CD14-positive monocyte (primary cell): ENCODE measurements at regions not wholly inside any gene's neighbourhood (a gene's known extent, or its start where the extent isn't known, plus 50 kb on each side); places are given as distances from the start of the nearest gene placed in this dataset.
"Not testable (repeated sequence)": the region's sequence is repeated elsewhere in the genome, so short reads cannot be mapped to it uniquely, and the experiment has no call there.

Experiments used
- DNase-seq, 3 donors: peaks; one replicate each; pipeline ENCODE4 v3.0.0-alpha.2; 2011 to 2022
- H2AFZ ChIP-seq: 2 replicates; pipeline ENCODE4 v1.6.0; 2012; ENCODE audit warnings: mild to moderate bottlenecking, low read depth, low read length, inconsistent platforms; ENCODE audit not compliant: insufficient read depth, poor library complexity, severe bottlenecking
- H3K27ac ChIP-seq, 2 donors: 1 replicate in 1 of 2; 2 replicates in 1 of 2; pipeline ENCODE4 v1.5.1; 2012 to 2013; ENCODE audit warnings: low read length in 2 of 2, control low read depth in 1 of 2, inconsistent platforms in 1 of 2, low read depth in 1 of 2, mild to moderate bottlenecking in 1 of 2
- H3K27me3 ChIP-seq, 2 donors: one replicate each; pipeline versions ENCODE4 v1.6.0 to v1.6.1; 2011 to 2013; ENCODE audit warnings: low read length in 2 of 2; ENCODE audit not compliant: control insufficient read depth in 2 of 2, insufficient read depth in 2 of 2
- H3K36me3 ChIP-seq, 2 donors: replicated peaks in 1 of 2; 1 replicate in 1 of 2; 2 replicates in 1 of 2; pipeline versions ENCODE4 v1.5.1 to v1.6.1; 2012 to 2013; ENCODE audit warnings: low read length in 2 of 2, control low read depth in 1 of 2, inconsistent platforms in 1 of 2, mild to moderate bottlenecking in 1 of 2; ENCODE audit not compliant: insufficient read depth in 2 of 2, control insufficient read depth in 1 of 2
- H3K4me1 ChIP-seq, 2 donors: 1 replicate in 1 of 2; 2 replicates in 1 of 2; pipeline versions ENCODE4 v1.5.1 to v1.6.1; 2012 to 2013; ENCODE audit warnings: low read length in 2 of 2, control low read depth in 1 of 2, inconsistent platforms in 1 of 2, mild to moderate bottlenecking in 1 of 2, moderate library complexity in 1 of 2; ENCODE audit not compliant: insufficient read depth in 2 of 2, control insufficient read depth in 1 of 2
- H3K4me2 ChIP-seq: replicated peaks from 2 replicates; pipeline ENCODE3; 2012; ENCODE audit warnings: low read length, moderate library complexity, mild to moderate bottlenecking; ENCODE audit not compliant: poor library complexity, severe bottlenecking; ENCODE audit errors: extremely low read depth
- H3K4me3 ChIP-seq, 3 experiments: fragments of 200-600 bp in 1 of 3; sonication (generic) in 1 of 3; replicated peaks in 1 of 3; 1 replicate in 2 of 3; 2 replicates in 1 of 3; pipeline ENCODE4 v1.5.1; 2011 to 2013; ENCODE audit warnings: low read length in 3 of 3, mild to moderate bottlenecking in 3 of 3, control low read depth in 2 of 3, low read depth in 2 of 3, inconsistent platforms in 1 of 3, moderate library complexity in 1 of 3
- H3K79me2 ChIP-seq: 2 replicates; pipeline ENCODE4 v1.6.0; 2012; ENCODE audit warnings: mild to moderate bottlenecking, control low read depth, inconsistent platforms, low read length, moderate library complexity; ENCODE audit not compliant: insufficient read depth
- H3K9ac ChIP-seq: 2 replicates; pipeline ENCODE4 v1.6.0; 2017; ENCODE audit warnings: low read length, mild to moderate bottlenecking; ENCODE audit not compliant: insufficient read depth, poor library complexity, severe bottlenecking
- H3K9me3 ChIP-seq, 2 donors: replicated peaks in 1 of 2; 1 replicate in 1 of 2; 2 replicates in 1 of 2; pipeline versions ENCODE4 v1.5.1 to v1.6.1; 2012 to 2013; ENCODE audit warnings: low read length in 2 of 2, control low read depth in 1 of 2; ENCODE audit not compliant: control insufficient read depth in 1 of 2, insufficient read depth in 1 of 2
- H4K20me1 ChIP-seq: 2 replicates; pipeline ENCODE4 v1.6.0; 2012; ENCODE audit warnings: mild to moderate bottlenecking, low read length, control low read depth, moderate library complexity; ENCODE audit not compliant: insufficient read depth
- H3K27ac Mint-ChIP-seq, 7 donors: one replicate each; pipeline ENCODE4 v1.8.0; 2020; ENCODE audit warnings: mild to moderate bottlenecking in 7 of 7, mixed read lengths in 7 of 7, moderate library complexity in 6 of 7, inconsistent platforms in 2 of 7
- H3K27me3 Mint-ChIP-seq, 3 donors: one replicate each; pipeline ENCODE4 v1.8.0; 2021 to 2022; ENCODE audit warnings: low read depth in 3 of 3, mild to moderate bottlenecking in 3 of 3, mixed read lengths in 3 of 3, moderate library complexity in 3 of 3, inconsistent platforms in 1 of 3
- H3K36me3 Mint-ChIP-seq, 2 donors: one replicate each; pipeline ENCODE4 v1.8.0; 2020; ENCODE audit warnings: mixed read lengths in 2 of 2, inconsistent platforms in 1 of 2, mild to moderate bottlenecking in 1 of 2
- H3K4me1 Mint-ChIP-seq: one replicate; pipeline ENCODE4 v1.8.0; 2020; ENCODE audit warnings: mild to moderate bottlenecking, mixed read lengths
- H3K4me3 Mint-ChIP-seq, 2 donors: one replicate each; pipeline ENCODE4 v1.8.0; 2020; ENCODE audit warnings: mild to moderate bottlenecking in 2 of 2, mixed read lengths in 2 of 2, moderate library complexity in 1 of 2
- H3K9me3 Mint-ChIP-seq, 7 donors: one replicate each; pipeline ENCODE4 v1.8.0; 2020 to 2022; ENCODE audit warnings: mixed read lengths in 7 of 7, mild to moderate bottlenecking in 6 of 7, moderate library complexity in 6 of 7, inconsistent platforms in 2 of 7
- WGBS: methylation state at CpG from one replicate; pipeline ENCODE4 v1.1.5; 2013; ENCODE audit warnings: missing lambda C conversion rate; ENCODE audit not compliant: insufficient coverage; 5-methylcytosine and 5-hydroxymethylcytosine counted together
- intact Hi-C, 2 donors: fragments of 100-400 bp; cut with micrococcal nuclease; formaldehyde crosslinking; loops; one replicate each; pipeline versions ENCODE4 v1.15.0 to v1.15.1; 2023
- TF ChIP-seq, protein P1 (sequence below): fragments of 200-600 bp; IDR thresholded peaks from one replicate; pipeline ENCODE4 v1.8.0; 2022; ENCODE audit warnings: antibody characterized with exemption, mild to moderate bottlenecking

DNA sequence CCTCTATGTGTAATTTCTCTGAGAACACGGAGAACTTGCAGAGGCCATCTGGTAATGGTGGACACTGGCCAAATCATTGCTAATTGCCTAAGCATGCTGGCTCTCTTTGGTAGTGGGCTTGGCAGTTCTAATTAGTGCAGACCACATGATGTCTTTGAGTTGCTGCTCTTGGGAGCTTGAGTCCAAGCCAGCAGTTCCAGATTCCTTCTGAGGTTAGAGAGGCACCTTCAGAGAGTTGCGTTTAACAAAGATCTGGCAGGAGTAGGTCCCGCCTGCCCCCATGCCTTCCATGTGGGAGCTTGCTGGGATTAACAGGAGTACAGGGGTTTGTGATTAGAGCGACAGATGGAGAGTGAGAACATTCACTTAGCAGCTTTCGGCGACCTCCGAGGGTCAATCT is 449.0 kb upstream of the LMCD1 start:
- Histone ChIP-seq H3K4me1 (no peaks in the 10 kb centered on the region), H3K27ac (no peak overlapping the region), H3K79me2 (no peaks in the 10 kb centered on the region), H3K4me3 (no peak overlapping the region), H4K20me1 (no peaks in the 10 kb centered on the region), H3K9ac (no peak overlapping the region), H3K9me3 (peaks cover 0 to 3% of the 10 kb centered on the region in 2 donors), H3K4me2 (no peak overlapping the region), H3K27me3 (no peaks in the 10 kb centered on the region), H2AFZ (no peak overlapping the region), H3K36me3 (no peaks in the 10 kb centered on the region)
- DNase-seq, result no peak
- peaks cover 0 to 5% (median 3%) of the 10 kb centered on the region in 7 donors for H3K9me3 Mint-ChIP-seq
- TF ChIP-seq, protein P1, sequence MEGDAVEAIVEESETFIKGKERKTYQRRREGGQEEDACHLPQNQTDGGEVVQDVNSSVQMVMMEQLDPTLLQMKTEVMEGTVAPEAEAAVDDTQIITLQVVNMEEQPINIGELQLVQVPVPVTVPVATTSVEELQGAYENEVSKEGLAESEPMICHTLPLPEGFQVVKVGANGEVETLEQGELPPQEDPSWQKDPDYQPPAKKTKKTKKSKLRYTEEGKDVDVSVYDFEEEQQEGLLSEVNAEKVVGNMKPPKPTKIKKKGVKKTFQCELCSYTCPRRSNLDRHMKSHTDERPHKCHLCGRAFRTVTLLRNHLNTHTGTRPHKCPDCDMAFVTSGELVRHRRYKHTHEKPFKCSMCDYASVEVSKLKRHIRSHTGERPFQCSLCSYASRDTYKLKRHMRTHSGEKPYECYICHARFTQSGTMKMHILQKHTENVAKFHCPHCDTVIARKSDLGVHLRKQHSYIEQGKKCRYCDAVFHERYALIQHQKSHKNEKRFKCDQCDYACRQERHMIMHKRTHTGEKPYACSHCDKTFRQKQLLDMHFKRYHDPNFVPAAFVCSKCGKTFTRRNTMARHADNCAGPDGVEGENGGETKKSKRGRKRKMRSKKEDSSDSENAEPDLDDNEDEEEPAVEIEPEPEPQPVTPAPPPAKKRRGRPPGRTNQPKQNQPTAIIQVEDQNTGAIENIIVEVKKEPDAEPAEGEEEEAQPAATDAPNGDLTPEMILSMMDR, result no peak
- H3K4me1 Mint-ChIP-seq, result no peaks in the 10 kb centered on the region
- H3K36me3 Mint-ChIP-seq, result no peaks in the 10 kb centered on the region
- intact Hi-C loops, result no loop called here
- 80% methylated on average over 6 of the region's 7 CpGs for WGBS
- H3K4me3 Mint-ChIP-seq, result no peak overlapping the region
- H3K27me3 Mint-ChIP-seq, result peaks cover 1 to 2% (median 2%) of the 10 kb centered on the region in 3 donors
- no peak overlapping the region for H3K27ac Mint-ChIP-seq

DNA sequence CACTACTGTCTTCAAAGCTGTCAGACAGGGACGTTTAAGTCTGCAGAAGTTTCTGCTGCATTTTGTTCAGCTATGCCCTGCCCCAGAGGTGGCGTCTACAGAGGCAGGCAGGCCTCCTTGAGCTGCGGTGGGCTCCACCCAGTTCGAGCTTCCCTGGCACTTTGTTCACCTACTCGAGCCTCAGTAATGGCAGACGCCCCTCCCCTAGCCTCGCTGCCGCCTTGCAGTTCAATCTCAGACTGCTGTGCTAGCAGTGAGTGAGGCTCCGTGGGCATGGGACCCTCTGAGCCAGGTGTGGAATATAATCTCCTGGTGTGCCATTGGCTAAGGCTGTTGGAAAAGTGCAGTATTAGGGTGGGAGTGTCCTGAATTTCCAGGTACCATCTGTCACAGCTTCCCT is 433.5 kb upstream of the LMCD1 start:
- 91% methylated on average over 9 of the region's 9 CpGs for WGBS
- H2AFZ ChIP-seq, H3K36me3 Mint-ChIP-seq, H4K20me1 ChIP-seq, H3K4me3 Mint-ChIP-seq, intact Hi-C loops, H3K79me2 ChIP-seq, H3K27me3 ChIP-seq, H3K27ac ChIP-seq, H3K9ac ChIP-seq, H3K4me1 Mint-ChIP-seq, H3K36me3 ChIP-seq, H3K27ac Mint-ChIP-seq, DNase-seq, H3K4me3 ChIP-seq, H3K9me3 ChIP-seq, H3K27me3 Mint-ChIP-seq, H3K4me1 ChIP-seq, H3K4me2 ChIP-seq: not testable (repeated sequence)
- H3K9me3 Mint-ChIP-seq, result peaks cover 0 to 20% (median 4%) of the 10 kb centered on the region in 7 donors
